Activated CD8-positive, alpha-beta T cell treated with anti-CD3 and anti-CD28 coated beads for 36 hours (primary cell): ENCODE measurements at regions not wholly inside any gene's neighbourhood (a gene's known extent, or its start where the extent isn't known, plus 50 kb on each side); places are given as distances from the start of the nearest gene placed in this dataset.

Source experiments
- ATAC-seq: fragments of 200-7000 bp; cut with Tn5 transposase; one replicate; pipeline ENCODE4 v1.10.0; 2021; ENCODE audit warnings: mild to moderate bottlenecking, moderate library complexity
- CTCF ChIA-PET: fragments of 350-600 bp; sonication (Branson Sonifier 250); formaldehyde crosslinking; loops from one replicate; lab custom pipeline; 2021; ENCODE audit warnings: antibody characterized with exemption; lab: Charles Lee
- POLR2A ChIA-PET: fragments of 350-600 bp; sonication (Branson Sonifier 250); formaldehyde crosslinking; loops from one replicate; lab custom pipeline; 2021; ENCODE audit warnings: antibody characterized with exemption; lab: Charles Lee
- DNase-seq: peaks from one replicate; pipeline ENCODE4 v3.0.0-alpha.2; 2020
- H3K27ac Mint-ChIP-seq: one replicate; pipeline ENCODE4 v1.8.0; 2021; ENCODE audit warnings: mild to moderate bottlenecking, mixed read lengths
- H3K27me3 Mint-ChIP-seq: one replicate; pipeline ENCODE4 v1.8.0; 2021; ENCODE audit warnings: mixed read lengths
- H3K36me3 Mint-ChIP-seq: one replicate; pipeline ENCODE4 v1.8.0; 2021; ENCODE audit warnings: low read depth, mixed read lengths
- H3K4me1 Mint-ChIP-seq: one replicate; pipeline ENCODE4 v1.8.0; 2021; ENCODE audit warnings: low read depth, mixed read lengths
- H3K4me3 Mint-ChIP-seq: one replicate; pipeline ENCODE4 v1.8.0; 2021; ENCODE audit warnings: mild to moderate bottlenecking, moderate library complexity, mixed read lengths
- H3K9me3 Mint-ChIP-seq: one replicate; pipeline ENCODE4 v1.8.0; 2021; ENCODE audit warnings: mixed read lengths
- CTCF ChIP-seq: fragments of 200-600 bp; IDR thresholded peaks from one replicate; pipeline ENCODE4 v1.8.0; 2022; ENCODE audit warnings: antibody characterized with exemption, mild to moderate bottlenecking
- intact Hi-C: fragments of 100-400 bp; cut with micrococcal nuclease; formaldehyde crosslinking; loops from one replicate; pipeline ENCODE4 v1.10.0; 2022

- no peak overlapping the region for H3K4me3 Mint-ChIP-seq
- H3K36me3 Mint-ChIP-seq = no peaks in the 10 kb centered on the region
- DNase-seq (no peak), ATAC-seq (no peak)
- ChIA-PET POLR2A (no interaction called here), CTCF (interaction anchor here (1.0 kb wide), 1 partner anchor 18 kb away, joined by 3 read pairs; no protein-coding TSS in a partner anchor)
- H3K27ac Mint-ChIP-seq = no peak overlapping the region
- no peaks in the 10 kb centered on the region for H3K4me1 Mint-ChIP-seq
- no peak for TF ChIP-seq CTCF
- intact Hi-C loops = no loop called here
- H3K27me3 Mint-ChIP-seq = no peaks in the 10 kb centered on the region
- peaks cover under 1% of the 10 kb centered on the region for H3K9me3 Mint-ChIP-seq
Observed at GRCh38 chr18:51686590-51686989, 489.1 kb upstream of the MEX3C start.

GRCh38 chr18:51687845-51688585 lies 490.5 kb upstream of the MEX3C start:
- DNase-seq (no peak), ATAC-seq (no peak)
- H3K9me3 Mint-ChIP-seq = no peaks in the 10 kb centered on the region
- H3K27me3 Mint-ChIP-seq = no peaks in the 10 kb centered on the region
- no peak overlapping the region for H3K27ac Mint-ChIP-seq
- POLR2A ChIA-PET = no interaction called here
- no peaks in the 10 kb centered on the region for H3K36me3 Mint-ChIP-seq
- no peak overlapping the region for H3K4me3 Mint-ChIP-seq
- H3K4me1 Mint-ChIP-seq = no peaks in the 10 kb centered on the region
- no peak for TF ChIP-seq CTCF
- CTCF ChIA-PET = no interaction called here
- intact Hi-C loops = no loop called here

- CTCF ChIA-PET = no interaction called here
- TF ChIP-seq CTCF = no peak
- DNase-seq = no peak
- no peaks in the 10 kb centered on the region for H3K36me3 Mint-ChIP-seq
- no peak overlapping the region for H3K4me3 Mint-ChIP-seq
- no peaks in the 10 kb centered on the region for H3K9me3 Mint-ChIP-seq
- intact Hi-C loops = no loop called here
- H3K27me3 Mint-ChIP-seq = no peaks in the 10 kb centered on the region
- POLR2A ChIA-PET = no interaction called here
- H3K27ac Mint-ChIP-seq = no peak overlapping the region
- no peak for ATAC-seq
- no peaks in the 10 kb centered on the region for H3K4me1 Mint-ChIP-seq
Observed at GRCh38 chr18:51692612-51693011, 495.1 kb upstream of the MEX3C start.

- no peak overlapping the region for H3K4me3 Mint-ChIP-seq
- no peak for TF ChIP-seq CTCF
- H3K36me3 Mint-ChIP-seq = no peaks in the 10 kb centered on the region
- CTCF ChIA-PET = no interaction called here
- POLR2A ChIA-PET = no interaction called here
- H3K9me3 Mint-ChIP-seq = peaks cover 20% of the 10 kb centered on the region
- H3K27me3 Mint-ChIP-seq = no peaks in the 10 kb centered on the region
- no peaks in the 10 kb centered on the region for H3K4me1 Mint-ChIP-seq
- ATAC-seq = no peak
- DNase-seq = no peak
- intact Hi-C loops = no loop called here
- H3K27ac Mint-ChIP-seq = no peak overlapping the region
Observed at GRCh38 chr18:51711298-51711889, 513.9 kb upstream of the MEX3C start.

- no peak for DNase-seq
- H3K4me1 Mint-ChIP-seq = no peaks in the 10 kb centered on the region
- POLR2A ChIA-PET = no interaction called here
- H3K36me3 Mint-ChIP-seq = no peaks in the 10 kb centered on the region
- intact Hi-C loops = no loop called here
- H3K27me3 Mint-ChIP-seq = no peaks in the 10 kb centered on the region
- no peak overlapping the region for H3K4me3 Mint-ChIP-seq
- peaks cover 12% of the 10 kb centered on the region for H3K9me3 Mint-ChIP-seq
- no peak for ATAC-seq
- TF ChIP-seq CTCF = no peak
- H3K27ac Mint-ChIP-seq = no peak overlapping the region
- CTCF ChIA-PET = no interaction called here
Observed at GRCh38 chr18:51712821-51713220, 515.3 kb upstream of the MEX3C start.
